ENCODE measurements at regions not wholly inside any gene's neighbourhood (a gene's known extent, or its start where the extent isn't known, plus 50 kb on each side); places are given as distances from the start of the nearest gene placed in this dataset.
"Not testable (repeated sequence)": the region's sequence is repeated elsewhere in the genome, so short reads cannot be mapped to it uniquely, and the experiment has no call there.

- no peaks in the 10 kb centered on the region for H3K27me3 ChIP-seq
- no peak for DNase-seq
- H3K4me3 ChIP-seq: no peak overlapping the region
- H3K36me3 ChIP-seq: no peaks in the 10 kb centered on the region
- H3K9me3 ChIP-seq: no peaks in the 10 kb centered on the region
These were observed 102.5 kb upstream of the NDST4 start for GRCh38 chr4:115215935-115216334.

DNA sequence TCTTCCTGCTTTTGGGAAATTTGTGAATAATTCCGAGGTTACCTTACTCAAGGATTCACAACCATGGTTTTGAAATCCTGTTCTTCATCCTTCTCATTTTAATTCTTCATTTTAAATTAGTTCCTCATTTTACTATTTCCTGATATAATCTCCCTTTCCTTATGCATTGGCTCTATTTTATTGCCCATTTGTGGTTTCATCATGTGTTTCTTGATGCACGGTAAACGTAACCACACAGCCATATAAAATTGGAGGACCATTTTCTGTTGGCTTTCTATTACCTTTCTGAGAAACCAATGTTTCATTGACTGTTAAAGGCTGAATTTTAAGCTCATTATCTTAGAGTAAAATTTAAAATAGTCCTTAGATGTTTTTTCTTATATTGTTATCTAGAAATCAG is 100.3 kb upstream of the NDST4 start:
- H3K27me3 ChIP-seq: no peaks in the 10 kb centered on the region
- no peaks in the 10 kb centered on the region for H3K36me3 ChIP-seq
- DNase-seq: no peak
- no peaks in the 10 kb centered on the region for H3K9me3 ChIP-seq
- no peak overlapping the region for H3K4me3 ChIP-seq

GRCh38 chr4:115201042-115201330 is 87.6 kb upstream of the NDST4 start:
- Histone ChIP-seq H3K27me3 (no peaks in the 10 kb centered on the region), H3K4me3 (no peak overlapping the region), H3K9me3 (no peaks in the 10 kb centered on the region), H3K36me3 (no peaks in the 10 kb centered on the region)
- DNase-seq: no peak

GRCh38 chr4:115200201-115201041 is 87.0 kb upstream of the NDST4 start:
- H3K36me3 ChIP-seq, H3K4me3 ChIP-seq, H3K9me3 ChIP-seq, H3K27me3 ChIP-seq: not testable (repeated sequence)
- DNase-seq: peak; percentile 0

GRCh38 chr4:115194612-115195011 is 81.2 kb upstream of the NDST4 start:
- not testable (repeated sequence) for H3K36me3 ChIP-seq, DNase-seq, H3K9me3 ChIP-seq, H3K4me3 ChIP-seq, H3K27me3 ChIP-seq

DNA sequence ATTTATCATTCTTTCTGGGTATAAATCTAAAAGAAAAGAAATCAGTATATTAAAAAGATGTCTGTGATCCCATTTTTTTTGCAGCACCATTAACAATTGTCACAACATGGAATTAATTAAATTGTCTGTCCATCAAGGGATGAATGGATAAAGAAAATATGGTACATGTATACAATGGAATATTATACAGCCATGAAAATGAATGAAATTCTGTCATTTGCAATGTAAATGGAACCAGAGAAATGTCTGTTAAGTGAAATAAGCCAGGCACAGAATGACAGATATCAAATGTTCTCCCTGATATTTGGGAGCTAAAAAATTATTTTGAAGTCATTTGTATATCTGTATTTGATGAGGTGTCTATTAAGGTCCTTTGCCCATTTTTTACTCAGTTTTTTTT is 77.1 kb upstream of the NDST4 start:
- H3K4me3 ChIP-seq: no peak overlapping the region
- no peaks in the 10 kb centered on the region for H3K36me3 ChIP-seq
- H3K9me3 ChIP-seq: no peaks in the 10 kb centered on the region
- H3K27me3 ChIP-seq: no peaks in the 10 kb centered on the region
- DNase-seq: no peak

GRCh38 chr4:115187136-115187535 is 73.7 kb upstream of the NDST4 start:
- no peak overlapping the region for H3K4me3 ChIP-seq
- no peaks in the 10 kb centered on the region for H3K36me3 ChIP-seq
- DNase-seq: no peak
- H3K27me3 ChIP-seq: no peaks in the 10 kb centered on the region
- H3K9me3 ChIP-seq: no peaks in the 10 kb centered on the region

DNA sequence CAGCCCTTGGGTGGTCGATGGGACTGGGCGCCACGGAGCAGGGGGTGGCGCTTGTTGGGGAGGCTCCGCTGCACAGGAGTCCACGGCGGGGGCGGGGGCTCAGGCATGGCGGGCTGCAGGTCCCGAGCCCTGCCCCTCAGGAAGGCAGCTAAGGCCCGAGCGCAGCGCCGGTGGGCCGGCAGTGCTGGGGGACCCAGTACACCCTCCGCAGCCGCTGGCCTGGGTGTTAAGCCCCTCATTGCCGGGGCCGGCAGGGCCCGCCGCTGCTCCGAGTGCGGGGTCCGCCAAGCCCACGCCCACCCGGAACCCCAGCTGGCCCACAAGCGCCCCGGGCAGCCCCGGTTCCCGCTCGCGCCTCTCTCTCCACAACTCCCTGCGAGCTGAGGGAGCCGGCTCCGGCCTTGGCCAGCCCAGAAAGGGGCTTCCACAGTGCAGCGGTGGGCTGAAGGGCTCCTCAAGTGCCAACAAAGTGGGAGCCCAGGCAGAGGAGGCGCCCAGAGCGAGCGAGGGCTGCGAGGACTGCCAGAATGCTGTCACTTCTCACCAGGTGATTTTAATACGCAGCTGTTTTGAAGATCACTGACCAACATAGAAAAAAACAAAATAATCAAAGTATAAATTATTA is 66.1 kb upstream of the NDST4 start:
- not testable (repeated sequence) for H3K4me3 ChIP-seq, H3K9me3 ChIP-seq, H3K27me3 ChIP-seq, H3K36me3 ChIP-seq, DNase-seq

- DNase-seq, H3K36me3 ChIP-seq, H3K27me3 ChIP-seq, H3K9me3 ChIP-seq, H3K4me3 ChIP-seq: not testable (repeated sequence)
These were observed 65.3 kb upstream of the NDST4 start for GRCh38 chr4:115178687-115179086.

DNA sequence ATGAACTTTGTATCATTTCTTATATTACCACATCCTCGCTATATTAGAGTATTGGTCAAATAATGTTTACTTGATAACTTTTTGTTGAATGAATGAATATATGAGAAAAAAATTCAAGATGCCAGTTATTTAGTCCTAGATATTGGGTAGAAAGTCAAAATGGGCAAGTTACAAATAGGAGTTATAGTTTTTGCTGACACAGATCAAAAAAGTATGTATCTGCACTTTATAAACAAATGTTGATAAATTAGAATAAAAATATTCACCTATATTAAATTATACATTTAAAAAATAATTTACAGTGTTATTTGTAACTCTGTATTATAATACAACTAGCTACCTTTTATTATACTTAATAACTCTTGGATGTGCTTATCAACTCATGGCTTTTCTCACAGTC is 57.8 kb upstream of the NDST4 start:
- H3K36me3 ChIP-seq: no peaks in the 10 kb centered on the region
- H3K4me3 ChIP-seq: no peak overlapping the region
- no peaks in the 10 kb centered on the region for H3K9me3 ChIP-seq
- no peak for DNase-seq
- no peaks in the 10 kb centered on the region for H3K27me3 ChIP-seq

DNA sequence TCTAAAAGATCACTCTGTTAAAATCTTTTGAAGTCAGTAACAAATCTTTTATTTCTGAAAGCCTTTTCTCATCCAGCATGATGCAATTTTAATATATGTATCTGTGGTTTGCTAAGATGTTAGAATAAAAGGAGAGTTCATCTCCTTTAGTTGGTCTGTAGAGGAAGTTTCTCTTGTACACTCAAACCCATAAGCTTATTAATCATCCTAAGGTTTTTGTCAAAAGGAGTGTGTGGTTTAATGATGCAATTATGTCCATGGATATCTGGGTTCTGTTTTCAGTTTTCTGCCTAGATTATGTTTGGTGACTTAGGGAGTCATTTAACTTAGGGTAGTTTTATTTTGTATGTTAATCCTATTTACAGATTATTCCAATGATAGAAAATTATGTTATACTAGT is 52.1 kb upstream of the NDST4 start:
- no peaks in the 10 kb centered on the region for H3K27me3 ChIP-seq
- no peaks in the 10 kb centered on the region for H3K36me3 ChIP-seq
- no peak overlapping the region for H3K4me3 ChIP-seq
- no peak for DNase-seq
- H3K9me3 ChIP-seq: no peaks in the 10 kb centered on the region

All from MG63 (cell line).